ENCODE measurements at regions not wholly inside any gene's neighbourhood (a gene's known extent, or its start where the extent isn't known, plus 50 kb on each side); places are given as distances from the start of the nearest gene placed in this dataset.
"Not testable (repeated sequence)": the region's sequence is repeated elsewhere in the genome, so short reads cannot be mapped to it uniquely, and the experiment has no call there.

- DNase-seq (ENCODE audit: low read depth) = peak; percentile 62
Measured at GRCh38 chr1:93774707-93775106, 93.1 kb upstream of the BCAR3 start.

GRCh38 chr1:93773049-93773838 is 91.6 kb upstream of the BCAR3 start:
- peak; percentile 87 for DNase-seq (ENCODE audit: low read depth)

- DNase-seq (ENCODE audit: low read depth) = no peak
Measured at GRCh38 chr1:93771843-93772242, 90.2 kb upstream of the BCAR3 start.

GRCh38 chr1:93770640-93771039 is 89.0 kb upstream of the BCAR3 start:
- peak; percentile 54 for DNase-seq (ENCODE audit: low read depth)

- no peak for DNase-seq (ENCODE audit: low read depth)
Measured at GRCh38 chr1:93769777-93770176, 88.1 kb upstream of the BCAR3 start.

- no peak for DNase-seq (ENCODE audit: low read depth)
Measured at GRCh38 chr1:93768380-93768863, 86.8 kb upstream of the BCAR3 start.

- DNase-seq (ENCODE audit: low read depth) = no peak
Measured at GRCh38 chr1:93766451-93766850, 84.8 kb upstream of the BCAR3 start.

- DNase-seq (ENCODE audit: low read depth) = no peak
Measured at GRCh38 chr1:93765099-93765498, 83.5 kb upstream of the BCAR3 start.

GRCh38 chr1:93764366-93764750 is 82.7 kb upstream of the BCAR3 start:
- no peak for DNase-seq (ENCODE audit: low read depth)

GRCh38 chr1:93763704-93764365 is 82.2 kb upstream of the BCAR3 start:
- no peak for DNase-seq (ENCODE audit: low read depth)

- peak; percentile 18 for DNase-seq (ENCODE audit: low read depth)
Measured at GRCh38 chr1:93758842-93759515, 77.3 kb upstream of the BCAR3 start.

- no peak for DNase-seq (ENCODE audit: low read depth)
Measured at GRCh38 chr1:93757256-93758036, 75.8 kb upstream of the BCAR3 start.

- DNase-seq (ENCODE audit: low read depth) = no peak
Measured at GRCh38 chr1:93756657-93757056, 75.0 kb upstream of the BCAR3 start.

- DNase-seq (ENCODE audit: low read depth) = not testable (repeated sequence)
Measured at GRCh38 chr1:93755251-93755715, 73.6 kb upstream of the BCAR3 start.

- DNase-seq (ENCODE audit: low read depth) = peak; percentile 65
Measured at GRCh38 chr1:93753791-93754763, 72.4 kb upstream of the BCAR3 start.

- peak; percentile 66 for DNase-seq (ENCODE audit: low read depth)
Measured at GRCh38 chr1:93751377-93752250, 70.0 kb upstream of the BCAR3 start.

GRCh38 chr1:93750955-93751354 is 69.3 kb upstream of the BCAR3 start:
- DNase-seq (ENCODE audit: low read depth) = no peak

GRCh38 chr1:93749894-93750301 is 68.3 kb upstream of the BCAR3 start:
- no peak for DNase-seq (ENCODE audit: low read depth)

- no peak for DNase-seq (ENCODE audit: low read depth)
Measured at GRCh38 chr1:93749487-93749886, 67.8 kb upstream of the BCAR3 start.
